HCT116 (cell line): ENCODE measurements at regions not wholly inside any gene's neighbourhood (a gene's known extent, or its start where the extent isn't known, plus 50 kb on each side); places are given as distances from the start of the nearest gene placed in this dataset.

Experiments used
- ATAC-seq: fragments of 200-7000 bp; cut with Tn5 transposase; 2 replicates; pipeline ENCODE4 v1.9.1; 2020; ENCODE audit warnings: mild to moderate bottlenecking, moderate library complexity
- BruUV-seq: library from RNA; stranded (reverse); fragments of 400-500 nt; replicated peaks from 2 replicates; lab custom pipeline; 2021; lab: Mats Ljungman, UMichigan
- CTCF ChIA-PET: fragments of 300-600 bp; sonication (Branson Sonifier 250); formaldehyde crosslinking; loops from one replicate; lab custom pipeline; 2021; ENCODE audit warnings: antibody characterized with exemption; lab: Charles Lee
- POLR2A ChIA-PET: fragments of 300-600, 350-600 bp; sonication (Branson Sonifier 250); formaldehyde crosslinking; loops from one replicate; lab custom pipeline; 2021; ENCODE audit warnings: antibody characterized with exemption; lab: Charles Lee
- RAD21 ChIA-PET, 2 experiments: fragments of 300-600 bp; sonication (Branson Sonifier 250); formaldehyde crosslinking; loops; one replicate each; lab custom pipeline; 2023; ENCODE audit warnings: low total read pairs in 2 of 2; ENCODE audit not compliant: uncharacterized antibody in 2 of 2, unreplicated experiment in 2 of 2, low non-redundant PET in 1 of 2; lab: Charles Lee
- DNase-seq: peaks from one replicate; pipeline ENCODE4 v3.0.0-alpha.2; 2010; ENCODE audit warnings: low read depth, low spot score
- H2AFZ ChIP-seq: fragments of 200-600 bp; shearing (Covaris generic), sonication (generic); 2 replicates; pipeline ENCODE4 v1.6.1; 2017; ENCODE audit warnings: low read depth, mixed run types, mixed read lengths, antibody characterized with exemption, low read length; ENCODE audit not compliant: poor library complexity, severe bottlenecking
- H3K27ac ChIP-seq: 2 replicates; pipeline ENCODE4 v1.5.1; 2012; ENCODE audit warnings: low read depth, low read length
- H3K27me3 ChIP-seq: fragments of 200-600 bp; sonication (generic); 2 replicates; pipeline ENCODE4 v1.6.1; 2016; ENCODE audit warnings: mixed run types, low read length, mixed read lengths; ENCODE audit not compliant: insufficient read depth
- H3K36me3 ChIP-seq, 2 experiments: fragments of 200-500 bp in 1 of 2; fragments of 200-600 bp in 1 of 2; sonication (Bioruptor generic) in 1 of 2; sonication (generic) in 1 of 2; 2 replicates each; pipeline versions ENCODE4 v1.5.1 to v1.6.1; 2014 to 2016; ENCODE audit warnings: low read length in 2 of 2, inconsistent platforms in 1 of 2, mixed read lengths in 1 of 2, mixed run types in 1 of 2; ENCODE audit not compliant: insufficient read depth in 2 of 2, control insufficient read depth in 1 of 2
- H3K4me1 ChIP-seq, 2 experiments: fragments of 200-600 bp in 1 of 2; sonication (generic) in 1 of 2; 2 replicates each; pipeline versions ENCODE4 v1.5.1 to v1.6.1; 2012 to 2017; ENCODE audit warnings: low read length in 2 of 2, inconsistent platforms in 1 of 2, mild to moderate bottlenecking in 1 of 2, mixed read lengths in 1 of 2, mixed run types in 1 of 2, moderate library complexity in 1 of 2; ENCODE audit not compliant: insufficient read depth in 2 of 2, control insufficient read depth in 1 of 2
- H3K4me2 ChIP-seq: fragments of 200-600 bp; sonication (generic); 2 replicates; pipeline ENCODE4 v1.6.1; 2017; ENCODE audit warnings: mixed run types, low read length, mixed read lengths
- H3K4me3 ChIP-seq, 2 experiments: fragments of 200-600 bp in 1 of 2; sonication (generic) in 1 of 2; replicated peaks in 1 of 2; 2 replicates each; pipeline ENCODE4 v1.5.1; 2011 to 2016; ENCODE audit warnings: low read length in 2 of 2, control low read depth in 1 of 2, low read depth in 1 of 2, mild to moderate bottlenecking in 1 of 2, mixed read lengths in 1 of 2, mixed run types in 1 of 2
- H3K79me2 ChIP-seq: fragments of 200-600 bp; sonication (generic); 2 replicates; pipeline ENCODE4 v1.6.1; 2017; ENCODE audit warnings: mild to moderate bottlenecking, mixed run types, low read length, moderate library complexity, mixed read lengths; ENCODE audit not compliant: insufficient read depth
- H3K9ac ChIP-seq: fragments of 200-600 bp; sonication (generic); 2 replicates; pipeline ENCODE4 v1.6.1; 2016; ENCODE audit warnings: low read length, mixed read lengths
- H3K9me2 ChIP-seq: fragments of 200-600 bp; sonication (generic), shearing (Covaris generic); 2 replicates; pipeline ENCODE4 v1.6.1; 2017; ENCODE audit warnings: mixed run types, mild to moderate bottlenecking, moderate library complexity; ENCODE audit not compliant: insufficient read depth
- H3K9me3 ChIP-seq, 2 experiments: fragments of 200-500 bp in 1 of 2; fragments of 200-600 bp in 1 of 2; sonication (Bioruptor generic) in 1 of 2; sonication (generic) in 1 of 2; 2 replicates each; pipeline ENCODE4 v1.6.1; 2014 to 2017; ENCODE audit warnings: low read length in 2 of 2, mixed read lengths in 2 of 2, inconsistent platforms in 1 of 2, low read depth in 1 of 2, mild to moderate bottlenecking in 1 of 2, mixed run types in 1 of 2, moderate library complexity in 1 of 2; ENCODE audit not compliant: control insufficient read depth in 1 of 2, insufficient read depth in 1 of 2
- H4K20me1 ChIP-seq: fragments of 200-600 bp; sonication (generic), shearing (Covaris generic); 2 replicates; pipeline ENCODE4 v1.6.1; 2017; ENCODE audit warnings: mixed run types, mild to moderate bottlenecking, moderate library complexity; ENCODE audit not compliant: insufficient read depth
- CBX3 ChIP-seq: IDR thresholded peaks from 2 replicates; pipeline ENCODE4 v1.6.1; 2012; ENCODE audit warnings: low read depth
- EZH2 ChIP-seq: fragments of 200-600 bp; sonication (generic); IDR thresholded peaks from 2 replicates; pipeline ENCODE4 v1.6.1; 2017; ENCODE audit warnings: antibody characterized with exemption, mixed run types
- EZH2phosphoT487 ChIP-seq: fragments of 200-600 bp; IDR thresholded peaks from 2 replicates; pipeline ENCODE4 v1.6.1; 2018; ENCODE audit warnings: antibody characterized with exemption, borderline replicate concordance
- SIN3A ChIP-seq: IDR thresholded peaks from 2 replicates; pipeline ENCODE4 v1.6.1; 2012; ENCODE audit warnings: low read depth
- SP1 ChIP-seq: IDR thresholded peaks from 2 replicates; pipeline ENCODE4 v1.6.1; 2012; ENCODE audit warnings: low read depth
- TCF7L2 ChIP-seq: IDR thresholded peaks from 2 replicates; pipeline ENCODE4 v1.7.0; 2011; ENCODE audit warnings: borderline replicate concordance, inconsistent platforms; ENCODE audit not compliant: insufficient read depth, insufficient read length; ENCODE audit errors: extremely low read depth
- ZNF274 ChIP-seq: fragments of 200-500 bp; sonication (Bioruptor generic); IDR thresholded peaks from 2 replicates; pipeline ENCODE4 v1.6.1; 2014; ENCODE audit warnings: mild to moderate bottlenecking, low read depth, low read length, inconsistent platforms
- intact Hi-C: fragments of 100-400 bp; cut with micrococcal nuclease; formaldehyde crosslinking; loops from 2 replicates; pipeline ENCODE4 v1.10.0; 2022
- TF ChIP-seq, protein P1 (sequence below): IDR thresholded peaks from 2 replicates; pipeline ENCODE4 v1.6.1; 2012; ENCODE audit warnings: low read depth

GRCh38 chr5:30594331-30594730 lies 599.2 kb upstream of the CDH6 start:
- H3K4me2 ChIP-seq: no peak overlapping the region
- no peaks in the 10 kb centered on the region for H3K27me3 ChIP-seq
- no peaks in the 10 kb centered on the region for H3K79me2 ChIP-seq
- no peak overlapping the region for H3K9ac ChIP-seq
- no peaks in the 10 kb centered on the region for H4K20me1 ChIP-seq
- ATAC-seq: no peak
- no peak for DNase-seq
- no peak overlapping the region for H2AFZ ChIP-seq
- BruUV-seq: no TSS peak
- ChIA-PET CTCF (no interaction called here), RAD21 (no interaction called here), POLR2A (no interaction called here)
- no peaks in the 10 kb centered on the region for H3K9me2 ChIP-seq
- no peak overlapping the region for H3K27ac ChIP-seq
- intact Hi-C loops: no loop called here
- H3K4me3 ChIP-seq: no peak overlapping the region
- H3K4me1 ChIP-seq: no peaks in the 10 kb centered on the region
- peaks cover 3 to 35% of the 10 kb centered on the region in 2 experiments; a peak in 2 of 4 replicates for H3K9me3 ChIP-seq
- no peaks in the 10 kb centered on the region for H3K36me3 ChIP-seq
- TF ChIP-seq, protein P1, sequence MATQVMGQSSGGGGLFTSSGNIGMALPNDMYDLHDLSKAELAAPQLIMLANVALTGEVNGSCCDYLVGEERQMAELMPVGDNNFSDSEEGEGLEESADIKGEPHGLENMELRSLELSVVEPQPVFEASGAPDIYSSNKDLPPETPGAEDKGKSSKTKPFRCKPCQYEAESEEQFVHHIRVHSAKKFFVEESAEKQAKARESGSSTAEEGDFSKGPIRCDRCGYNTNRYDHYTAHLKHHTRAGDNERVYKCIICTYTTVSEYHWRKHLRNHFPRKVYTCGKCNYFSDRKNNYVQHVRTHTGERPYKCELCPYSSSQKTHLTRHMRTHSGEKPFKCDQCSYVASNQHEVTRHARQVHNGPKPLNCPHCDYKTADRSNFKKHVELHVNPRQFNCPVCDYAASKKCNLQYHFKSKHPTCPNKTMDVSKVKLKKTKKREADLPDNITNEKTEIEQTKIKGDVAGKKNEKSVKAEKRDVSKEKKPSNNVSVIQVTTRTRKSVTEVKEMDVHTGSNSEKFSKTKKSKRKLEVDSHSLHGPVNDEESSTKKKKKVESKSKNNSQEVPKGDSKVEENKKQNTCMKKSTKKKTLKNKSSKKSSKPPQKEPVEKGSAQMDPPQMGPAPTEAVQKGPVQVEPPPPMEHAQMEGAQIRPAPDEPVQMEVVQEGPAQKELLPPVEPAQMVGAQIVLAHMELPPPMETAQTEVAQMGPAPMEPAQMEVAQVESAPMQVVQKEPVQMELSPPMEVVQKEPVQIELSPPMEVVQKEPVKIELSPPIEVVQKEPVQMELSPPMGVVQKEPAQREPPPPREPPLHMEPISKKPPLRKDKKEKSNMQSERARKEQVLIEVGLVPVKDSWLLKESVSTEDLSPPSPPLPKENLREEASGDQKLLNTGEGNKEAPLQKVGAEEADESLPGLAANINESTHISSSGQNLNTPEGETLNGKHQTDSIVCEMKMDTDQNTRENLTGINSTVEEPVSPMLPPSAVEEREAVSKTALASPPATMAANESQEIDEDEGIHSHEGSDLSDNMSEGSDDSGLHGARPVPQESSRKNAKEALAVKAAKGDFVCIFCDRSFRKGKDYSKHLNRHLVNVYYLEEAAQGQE: no peak
- TF ChIP-seq EZH2: no peak
- no peak for TF ChIP-seq SP1
- TF ChIP-seq TCF7L2: no peak
- no peak for TF ChIP-seq EZH2phosphoT487
- TF ChIP-seq SIN3A: no peak
- no peak for TF ChIP-seq CBX3
- no peak for TF ChIP-seq ZNF274
